ENCODE measurements at regions not wholly inside any gene's neighbourhood (a gene's known extent, or its start where the extent isn't known, plus 50 kb on each side); places are given as distances from the start of the nearest gene placed in this dataset.

GRCh38 chr4:11019451-11020240, 335.1 kb upstream of the CLNK start:
- DNase-seq (ENCODE audit: low spot score) (no peak), ATAC-seq (ENCODE audit: low read depth) (no peak)
- no peaks in the 10 kb centered on the region for H3K4me1 ChIP-seq (ENCODE audit: insufficient read depth, poor library complexity, severe bottlenecking)
- no peak overlapping the region for H3K27ac ChIP-seq (ENCODE audit: poor library complexity, severe bottlenecking)
- H3K36me3 ChIP-seq (ENCODE audit: low read depth) = no peaks in the 10 kb centered on the region
- H3K9me3 ChIP-seq (ENCODE audit: severe bottlenecking) = no peaks in the 10 kb centered on the region
- TF ChIP-seq CTCF (IDR thresholded peaks at IDR 0.05; ENCODE audit: poor library complexity, severe bottlenecking) = no peak
- no peak overlapping the region for H3K4me3 ChIP-seq (ENCODE audit: severe bottlenecking)
- H3K27me3 ChIP-seq (ENCODE audit: insufficient read depth, poor library complexity, severe bottlenecking) = no peaks in the 10 kb centered on the region

- DNase-seq (ENCODE audit: low spot score) = no peak
These were observed 329.6 kb upstream of the CLNK start for GRCh38 chr4:11014199-11014598.

GRCh38 chr4:11013094-11013664, 328.6 kb upstream of the CLNK start:
- TF ChIP-seq CTCF (IDR thresholded peaks at IDR 0.05; ENCODE audit: poor library complexity, severe bottlenecking) = no peak
- DNase-seq (ENCODE audit: low spot score) = no peak
- H3K9me3 ChIP-seq (ENCODE audit: severe bottlenecking) = no peaks in the 10 kb centered on the region
- no peaks in the 10 kb centered on the region for H3K36me3 ChIP-seq (ENCODE audit: low read depth)
- no peak for ATAC-seq (ENCODE audit: low read depth)
- H3K27ac ChIP-seq (ENCODE audit: poor library complexity, severe bottlenecking) = no peak overlapping the region
- H3K4me3 ChIP-seq (ENCODE audit: severe bottlenecking) = no peak overlapping the region
- H3K27me3 ChIP-seq (ENCODE audit: insufficient read depth, poor library complexity, severe bottlenecking) = no peaks in the 10 kb centered on the region
- H3K4me1 ChIP-seq (ENCODE audit: insufficient read depth, poor library complexity, severe bottlenecking) = no peaks in the 10 kb centered on the region

More at GRCh38 chr4:11014199-11014598, 329.6 kb upstream of the CLNK start:
- Histone ChIP-seq H3K27me3 (ENCODE audit: insufficient read depth, poor library complexity, severe bottlenecking) (no peaks in the 10 kb centered on the region), H3K36me3 (ENCODE audit: low read depth) (no peaks in the 10 kb centered on the region), H3K4me3 (ENCODE audit: severe bottlenecking) (no peak overlapping the region), H3K9me3 (ENCODE audit: severe bottlenecking) (no peaks in the 10 kb centered on the region), H3K4me1 (ENCODE audit: insufficient read depth, poor library complexity, severe bottlenecking) (no peaks in the 10 kb centered on the region), H3K27ac (ENCODE audit: poor library complexity, severe bottlenecking) (no peak overlapping the region)
- no peak for ATAC-seq (ENCODE audit: low read depth)
- no peak for TF ChIP-seq CTCF (IDR thresholded peaks at IDR 0.05; ENCODE audit: poor library complexity, severe bottlenecking)

- Histone ChIP-seq H3K27ac (ENCODE audit: poor library complexity, severe bottlenecking) (no peak overlapping the region), H3K36me3 (ENCODE audit: low read depth) (no peaks in the 10 kb centered on the region), H3K9me3 (ENCODE audit: severe bottlenecking) (no peaks in the 10 kb centered on the region), H3K27me3 (ENCODE audit: insufficient read depth, poor library complexity, severe bottlenecking) (no peaks in the 10 kb centered on the region), H3K4me1 (ENCODE audit: insufficient read depth, poor library complexity, severe bottlenecking) (no peaks in the 10 kb centered on the region), H3K4me3 (ENCODE audit: severe bottlenecking) (no peak overlapping the region)
- ATAC-seq (ENCODE audit: low read depth) = no peak
- DNase-seq (ENCODE audit: low spot score) = no peak
- TF ChIP-seq CTCF (IDR thresholded peaks at IDR 0.05; ENCODE audit: poor library complexity, severe bottlenecking) = no peak
These were observed 326.7 kb upstream of the CLNK start for GRCh38 chr4:11011249-11011648.

GRCh38 chr4:11010624-11011023, 326.1 kb upstream of the CLNK start:
- no peak overlapping the region for H3K27ac ChIP-seq (ENCODE audit: poor library complexity, severe bottlenecking)
- no peaks in the 10 kb centered on the region for H3K4me1 ChIP-seq (ENCODE audit: insufficient read depth, poor library complexity, severe bottlenecking)
- H3K27me3 ChIP-seq (ENCODE audit: insufficient read depth, poor library complexity, severe bottlenecking) = no peaks in the 10 kb centered on the region
- no peaks in the 10 kb centered on the region for H3K9me3 ChIP-seq (ENCODE audit: severe bottlenecking)
- DNase-seq (ENCODE audit: low spot score) (no peak), ATAC-seq (ENCODE audit: low read depth) (no peak)
- no peak for TF ChIP-seq CTCF (IDR thresholded peaks at IDR 0.05; ENCODE audit: poor library complexity, severe bottlenecking)
- no peaks in the 10 kb centered on the region for H3K36me3 ChIP-seq (ENCODE audit: low read depth)
- H3K4me3 ChIP-seq (ENCODE audit: severe bottlenecking) = no peak overlapping the region

Measured in RWPE2 (cell line).